Islet of Langerhans (tissue), 1 donor: ENCODE measurements at regions not wholly inside any gene's neighbourhood (a gene's known extent, or its start where the extent isn't known, plus 50 kb on each side); places are given as distances from the start of the nearest gene placed in this dataset.

Source experiments
- FAIRE-seq: peaks from one replicate; lab custom pipeline; 2011; peaks lifted over from hg19 to GRCh38; lab: Jason Lieb, UNC

- no peak for FAIRE-seq
These were observed 211.4 kb downstream of the GASK1B start for GRCh38 chr4:157961229-157961990.

GRCh38 chr4:157957905-157958304, 214.9 kb downstream of the GASK1B start:
- FAIRE-seq: peak; percentile 36

GRCh38 chr4:157942017-157942416, 230.8 kb downstream of the GASK1B start:
- no peak for FAIRE-seq

- no peak for FAIRE-seq
These were observed 238.7 kb downstream of the GASK1B start for GRCh38 chr4:157934151-157934550.

- FAIRE-seq: no peak
These were observed 239.9 kb downstream of the GASK1B start for GRCh38 chr4:157932936-157933335.

- no peak for FAIRE-seq
These were observed 243.3 kb downstream of the GASK1B start for GRCh38 chr4:157929486-157929885.

- no peak for FAIRE-seq
These were observed 254.6 kb downstream of the GASK1B start for GRCh38 chr4:157918036-157918832.

- FAIRE-seq: no peak
These were observed 260.6 kb downstream of the GASK1B start for GRCh38 chr4:157912212-157912611.

GRCh38 chr4:157911662-157912061, 261.2 kb downstream of the GASK1B start:
- no peak for FAIRE-seq

- no peak for FAIRE-seq
These were observed 264.1 kb downstream of the GASK1B start for GRCh38 chr4:157908691-157909090.

- no peak for FAIRE-seq
These were observed 264.8 kb downstream of the GASK1B start for GRCh38 chr4:157908031-157908430.

- no peak for FAIRE-seq
These were observed 265.4 kb downstream of the GASK1B start for GRCh38 chr4:157907226-157907946.

- no peak for FAIRE-seq
These were observed 273.8 kb downstream of the GASK1B start for GRCh38 chr4:157898836-157899605.

GRCh38 chr4:157897855-157898370, 274.9 kb downstream of the GASK1B start:
- FAIRE-seq: no peak

- FAIRE-seq: no peak
These were observed 276.1 kb downstream of the GASK1B start for GRCh38 chr4:157896726-157897125.

- FAIRE-seq: no peak
These were observed 277.6 kb downstream of the GASK1B start for GRCh38 chr4:157895205-157895604.

- FAIRE-seq: no peak
These were observed 283.0 kb downstream of the GASK1B start for GRCh38 chr4:157889788-157890187.

GRCh38 chr4:157888281-157888680, 284.5 kb downstream of the GASK1B start:
- FAIRE-seq: no peak

GRCh38 chr4:157887316-157887715, 285.5 kb downstream of the GASK1B start:
- no peak for FAIRE-seq

- FAIRE-seq: no peak
These were observed 286.2 kb downstream of the GASK1B start for GRCh38 chr4:157886645-157887044.

GRCh38 chr4:157885811-157886210, 287.0 kb downstream of the GASK1B start:
- no peak for FAIRE-seq

GRCh38 chr4:157882901-157883300, 289.9 kb downstream of the GASK1B start:
- no peak for FAIRE-seq
